SU-DHL-6 (cell line): ENCODE measurements at regions not wholly inside any gene's neighbourhood (a gene's known extent, or its start where the extent isn't known, plus 50 kb on each side); places are given as distances from the start of the nearest gene placed in this dataset.

Experiments
- CTCF ChIP-seq: fragments of 200-600 bp; sonication (generic); IDR thresholded peaks from one replicate; pipeline ENCODE4 v1.5.1; 2017; ENCODE audit warnings: antibody characterized with exemption, mild to moderate bottlenecking, low read length, moderate library complexity; ENCODE audit not compliant: insufficient read depth, poor library complexity, severe bottlenecking
- EZH2phosphoT487 ChIP-seq: fragments of 200-600 bp; sonication (generic), shearing (Covaris generic); conservative IDR thresholded peaks from 2 replicates; pipeline ENCODE4 v1.6.1; 2018; ENCODE audit warnings: mild to moderate bottlenecking, antibody characterized with exemption, low read length, moderate library complexity, mixed read lengths

GRCh38 chr3:178308771-178309170 lies 227.5 kb upstream of the KCNMB2 start:
- no peak for TF ChIP-seq CTCF
- no peak for TF ChIP-seq EZH2phosphoT487
